Skeletal muscle cell (primary cell): ENCODE measurements at regions not wholly inside any gene's neighbourhood (a gene's known extent, or its start where the extent isn't known, plus 50 kb on each side); places are given as distances from the start of the nearest gene placed in this dataset.
"Not testable (repeated sequence)": the region's sequence is repeated elsewhere in the genome, so short reads cannot be mapped to it uniquely, and the experiment has no call there.

Experiments
- DNase-seq: peaks from one replicate; pipeline ENCODE4 v3.0.0-alpha.2; 2010; ENCODE audit warnings: low read depth
- H3K4me3 ChIP-seq: 2 replicates; pipeline ENCODE4 v1.5.1; 2011; ENCODE audit warnings: low read depth, mild to moderate bottlenecking, control low read depth, low read length, moderate library complexity

DNA sequence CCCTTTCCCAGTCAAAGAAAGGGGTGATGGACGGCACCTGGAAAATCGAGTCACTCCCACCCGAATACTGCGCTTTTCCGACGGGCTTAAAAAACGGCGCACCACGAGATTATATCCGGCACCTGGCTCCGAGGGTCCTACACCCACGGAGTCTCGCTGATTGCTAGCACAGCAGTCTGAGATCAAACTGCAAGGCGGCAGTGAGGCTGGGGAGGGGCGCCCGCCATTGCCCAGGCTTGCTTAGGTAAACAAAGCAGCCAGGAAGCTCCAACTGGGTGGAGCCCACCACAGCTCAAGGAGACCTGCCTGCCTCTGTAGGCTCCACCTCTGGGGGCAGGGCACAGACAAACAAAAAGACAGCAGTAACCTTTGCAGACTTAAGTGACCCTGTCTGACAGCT lies 317.7 kb upstream of the GJE1 start:
- DNase-seq, H3K4me3 ChIP-seq: not testable (repeated sequence)

GRCh38 chr6:141809901-141810300 lies 322.8 kb upstream of the GJE1 start:
- no peak for DNase-seq
- no peak overlapping the region for H3K4me3 ChIP-seq

GRCh38 chr6:141808662-141809061 lies 324.1 kb upstream of the GJE1 start:
- DNase-seq: no peak
- no peak overlapping the region for H3K4me3 ChIP-seq

DNA sequence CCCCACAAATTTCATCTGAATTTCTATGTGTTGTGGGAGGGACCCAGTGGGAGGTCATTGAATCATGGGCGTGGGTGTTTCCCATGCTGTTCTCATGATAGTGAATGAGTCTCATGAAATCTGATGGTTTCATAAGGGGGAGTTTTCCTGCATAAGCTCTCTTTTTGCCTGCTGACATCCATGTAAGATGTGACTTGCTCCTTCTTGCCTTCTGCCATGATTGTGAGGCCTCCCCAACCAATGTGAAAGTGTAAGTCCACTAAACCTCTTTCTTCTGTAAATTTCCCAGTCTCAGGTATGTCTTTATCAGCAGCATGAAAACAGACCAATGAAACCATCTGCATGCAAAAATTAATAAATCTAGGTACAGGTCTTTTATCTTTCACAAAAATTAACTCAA lies 331.8 kb upstream of the GJE1 start:
- not testable (repeated sequence) for H3K4me3 ChIP-seq, DNase-seq

DNA sequence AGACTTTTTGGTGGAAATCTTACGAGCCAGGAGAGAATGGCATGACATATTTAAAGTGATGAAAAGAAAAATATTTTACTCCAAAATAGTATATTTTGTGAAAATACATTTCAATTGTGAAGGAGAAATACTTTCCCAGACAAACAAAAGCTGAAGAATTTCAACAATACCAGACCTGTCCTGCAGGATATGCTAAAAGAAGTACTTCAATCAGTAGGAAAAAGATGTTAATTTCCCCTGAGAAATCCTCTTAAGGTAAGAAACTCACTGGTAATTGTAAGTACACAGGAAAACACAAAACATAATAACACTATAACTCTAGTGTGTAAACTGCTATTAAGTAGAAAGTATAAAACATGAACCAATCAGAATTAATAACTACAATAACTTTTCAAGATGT lies 341.8 kb upstream of the GJE1 start:
- DNase-seq: no peak

DNA sequence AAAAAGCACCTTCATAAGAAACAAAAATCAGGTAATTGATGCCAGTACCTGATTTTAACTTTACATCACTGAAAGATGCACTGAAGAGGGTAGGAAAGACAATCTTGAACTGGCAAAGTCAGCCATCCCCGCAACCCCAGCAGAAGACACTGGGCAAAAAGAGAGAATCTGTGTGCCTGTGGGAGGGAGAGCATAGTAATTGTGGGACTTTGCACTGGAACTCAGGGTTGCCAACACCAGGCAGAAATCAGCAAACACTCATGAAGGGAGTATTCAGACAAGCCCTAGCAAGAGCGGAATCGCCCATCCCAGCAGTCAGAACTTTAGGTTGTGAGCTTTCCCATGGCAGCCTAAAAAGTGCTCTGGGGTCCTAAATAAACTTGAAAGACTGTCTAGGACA lies 344.6 kb upstream of the GJE1 start:
- DNase-seq: no peak
- no peak overlapping the region for H3K4me3 ChIP-seq

More for the DNA sequence above, 341.8 kb upstream of the GJE1 start:
- no peak overlapping the region for H3K4me3 ChIP-seq

DNA sequence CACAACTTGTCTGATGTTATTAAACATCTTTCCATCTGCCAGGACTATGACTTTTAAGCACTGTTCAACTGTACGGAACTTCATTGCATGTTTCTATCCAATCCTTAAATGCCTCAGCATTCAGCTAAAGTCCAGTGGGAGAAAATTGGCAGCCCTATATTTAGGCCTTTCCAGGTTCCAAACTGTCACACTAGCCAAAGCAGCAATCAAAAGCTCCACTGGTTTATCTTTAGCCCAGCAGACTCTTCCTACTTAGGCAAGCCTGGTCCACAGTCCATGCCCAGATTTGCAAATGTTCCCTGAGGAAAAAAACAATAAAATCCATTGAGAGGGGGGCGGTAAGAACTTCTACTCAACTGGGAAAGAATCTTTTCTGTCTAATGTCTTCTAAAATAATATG lies 349.1 kb upstream of the GJE1 start:
- no peak overlapping the region for H3K4me3 ChIP-seq
- no peak for DNase-seq

DNA sequence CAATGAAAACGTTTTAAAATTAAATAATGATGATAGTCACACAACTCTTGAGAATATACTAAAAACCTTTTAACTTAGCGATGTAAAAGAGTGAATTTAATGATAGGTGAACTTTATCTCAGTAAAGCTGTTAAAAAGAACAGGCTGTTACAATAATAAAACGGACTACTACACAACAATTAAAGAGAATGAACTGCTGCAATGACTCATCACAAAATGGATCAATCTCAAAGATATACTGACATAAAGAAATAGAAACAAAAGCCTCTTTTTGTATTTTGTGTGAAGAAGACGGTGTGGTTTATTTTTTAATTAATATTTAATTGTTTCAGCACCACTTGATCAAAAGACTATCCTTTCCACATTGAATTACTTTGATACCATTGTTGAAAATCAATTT lies 352.4 kb upstream of the GJE1 start:
- no peak overlapping the region for H3K4me3 ChIP-seq
- DNase-seq: no peak

- no peak for DNase-seq
- no peak overlapping the region for H3K4me3 ChIP-seq
These were observed 368.3 kb upstream of the GJE1 start for GRCh38 chr6:141764388-141764787.

- no peak overlapping the region for H3K4me3 ChIP-seq
- DNase-seq: no peak
These were observed 374.3 kb upstream of the GJE1 start for GRCh38 chr6:141758430-141758829.

GRCh38 chr6:141753180-141753579 lies 379.5 kb upstream of the GJE1 start:
- no peak overlapping the region for H3K4me3 ChIP-seq
- no peak for DNase-seq

- DNase-seq: no peak
- H3K4me3 ChIP-seq: no peak overlapping the region
These were observed 380.0 kb upstream of the GJE1 start for GRCh38 chr6:141752677-141753076.

DNA sequence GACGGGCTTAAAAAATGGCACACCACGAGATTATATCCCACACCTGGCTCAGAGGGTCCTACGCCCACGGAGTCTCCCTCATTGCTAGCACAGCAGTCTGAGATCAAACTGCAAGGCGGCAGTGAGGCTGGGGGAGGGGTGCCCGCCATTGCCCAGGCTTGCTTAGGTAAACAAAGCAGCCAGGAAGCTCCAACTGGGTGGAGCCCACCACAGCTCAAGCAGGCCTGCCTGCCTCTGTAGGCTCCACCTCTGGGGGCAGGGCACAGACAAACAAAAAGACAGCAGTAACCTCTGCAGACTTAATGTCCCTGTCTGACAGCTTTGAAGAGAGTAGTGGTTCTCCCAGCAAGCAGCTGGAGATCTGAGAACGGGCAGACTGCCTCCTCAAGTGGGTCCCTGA lies 386.4 kb upstream of the GJE1 start:
- H3K4me3 ChIP-seq, DNase-seq: not testable (repeated sequence)

DNA sequence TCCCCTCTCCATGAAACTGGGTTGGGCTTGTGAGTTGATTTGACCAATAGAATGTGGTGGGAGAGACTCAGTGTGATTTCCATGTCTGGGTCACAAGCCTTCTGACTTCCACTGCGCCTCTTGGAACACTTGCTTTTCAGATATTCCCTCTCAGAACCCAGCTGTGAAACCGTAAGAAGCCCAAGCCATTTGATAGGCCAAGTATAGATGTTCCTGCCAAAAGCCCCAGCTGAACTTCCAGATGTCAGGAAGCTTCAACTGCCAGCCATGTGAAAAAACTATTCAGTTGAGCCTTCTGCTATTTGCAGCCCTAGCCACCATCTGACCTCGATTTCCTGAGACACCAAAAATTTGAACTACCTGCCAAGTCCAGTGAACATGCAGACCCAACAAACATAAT lies 387.8 kb upstream of the GJE1 start:
- DNase-seq: no peak
- H3K4me3 ChIP-seq: no peak overlapping the region

- no peak for DNase-seq
- H3K4me3 ChIP-seq: no peak overlapping the region
These were observed 388.4 kb upstream of the GJE1 start for GRCh38 chr6:141744194-141744925.

DNA sequence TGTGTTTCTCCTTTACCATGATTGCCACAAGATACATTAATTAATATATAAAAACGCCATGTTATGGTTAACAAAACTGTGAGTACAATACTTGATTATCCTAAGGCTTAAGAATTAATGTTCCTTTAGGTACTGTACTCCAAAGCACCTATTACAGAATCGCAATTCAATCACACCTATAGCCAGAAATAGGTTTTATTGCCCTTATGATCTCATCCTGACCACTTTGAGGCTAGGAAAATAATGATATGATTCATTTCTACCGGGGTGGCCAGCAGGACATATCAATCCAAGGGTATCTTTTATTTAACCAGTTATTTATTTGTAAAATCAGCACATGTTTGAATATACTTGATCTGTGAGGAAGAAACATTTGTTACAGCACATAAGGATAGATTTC lies 396.6 kb upstream of the GJE1 start:
- no peak for DNase-seq
- no peak overlapping the region for H3K4me3 ChIP-seq

- no peak for DNase-seq
- no peak overlapping the region for H3K4me3 ChIP-seq
These were observed 397.6 kb upstream of the GJE1 start for GRCh38 chr6:141735126-141735525.

DNA sequence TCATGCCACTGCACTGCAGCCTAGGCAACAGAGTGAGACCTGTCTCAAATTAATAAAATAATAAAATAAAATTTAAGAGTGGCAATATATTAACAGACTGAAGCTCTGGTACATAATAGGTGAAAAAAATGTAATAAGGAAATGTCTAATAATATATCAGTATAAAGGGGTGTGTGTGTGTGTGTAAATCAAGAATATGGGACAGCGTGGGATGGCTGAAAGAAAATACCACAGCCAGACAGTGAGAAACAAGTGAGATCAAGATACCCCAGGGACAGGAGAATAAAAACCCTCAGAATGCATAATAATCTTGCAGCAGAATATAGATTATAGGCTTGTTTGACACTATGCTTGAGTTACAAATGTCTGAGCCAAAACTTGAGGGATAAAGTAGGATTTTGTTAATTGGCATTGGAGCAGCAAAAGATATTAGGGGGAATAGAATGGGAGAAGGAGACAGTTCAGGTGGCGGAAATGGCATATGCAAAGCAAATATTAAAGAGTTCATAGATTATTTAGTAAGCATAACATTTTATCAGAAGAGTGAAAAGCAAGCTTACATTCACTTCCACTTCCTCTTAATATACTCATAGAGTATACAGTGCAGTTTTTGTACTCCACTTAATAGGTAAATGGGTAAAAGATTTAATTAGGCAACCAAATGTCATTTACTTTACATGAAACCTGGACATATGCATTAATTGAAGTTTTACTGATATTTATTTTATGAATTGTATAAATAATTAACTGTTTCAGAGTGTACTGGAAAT lies 398.5 kb upstream of the GJE1 start:
- no peak for DNase-seq
- H3K4me3 ChIP-seq: no peak overlapping the region

- no peak for DNase-seq
- H3K4me3 ChIP-seq: no peak overlapping the region
These were observed 403.6 kb upstream of the GJE1 start for GRCh38 chr6:141729146-141729545.

DNA sequence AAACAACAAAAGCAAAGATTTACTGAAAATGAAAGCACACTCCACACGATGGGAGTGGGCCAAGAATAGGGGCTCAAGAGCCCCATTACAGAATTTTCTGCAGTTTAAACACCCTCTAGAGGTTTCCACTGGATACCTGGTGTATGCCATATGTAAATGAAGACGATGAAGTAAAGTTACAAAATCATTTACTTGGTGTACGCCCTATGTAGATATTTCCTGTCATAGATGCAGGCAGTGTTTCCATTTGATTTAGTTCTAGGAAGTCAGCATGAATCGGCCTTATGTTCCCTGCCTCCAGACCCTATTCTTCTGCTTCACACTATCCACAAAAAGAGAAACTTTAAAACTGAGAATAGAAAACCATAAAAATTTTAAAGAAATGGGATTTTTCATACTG lies 404.4 kb upstream of the GJE1 start:
- H3K4me3 ChIP-seq: peak overlapping the region; percentile 1

GRCh38 chr6:141726248-141726647 lies 406.5 kb upstream of the GJE1 start:
- DNase-seq: peak; percentile 25
- no peak overlapping the region for H3K4me3 ChIP-seq

More for the DNA sequence above, 404.4 kb upstream of the GJE1 start:
- DNase-seq: no peak
